DOHH2 (cell line): ENCODE measurements at regions not wholly inside any gene's neighbourhood (a gene's known extent, or its start where the extent isn't known, plus 50 kb on each side); places are given as distances from the start of the nearest gene placed in this dataset.

ENCODE experiments used
- H3F3A ChIP-seq: fragments of 200-600 bp; sonication (generic), shearing (Covaris generic); 2 replicates; pipeline ENCODE4 v1.6.0; 2016; ENCODE audit warnings: antibody characterized with exemption, mild to moderate bottlenecking; ENCODE audit not compliant: control insufficient read depth, insufficient read depth
- H3K27ac ChIP-seq: fragments of 200-600 bp; sonication (generic); 2 replicates; pipeline ENCODE4 v1.5.1; 2014; ENCODE audit warnings: low read depth, mild to moderate bottlenecking, low read length, moderate library complexity
- H3K27me3 ChIP-seq: fragments of 200-600 bp; sonication (generic); 2 replicates; pipeline ENCODE4 v1.6.1; 2014; ENCODE audit warnings: mild to moderate bottlenecking, low read length, mixed read lengths; ENCODE audit not compliant: control insufficient read depth
- H3K36me3 ChIP-seq: fragments of 200-600 bp; sonication (generic); 2 replicates; pipeline ENCODE4 v1.6.1; 2014; ENCODE audit warnings: mild to moderate bottlenecking, low read length, moderate library complexity, mixed read lengths; ENCODE audit not compliant: control insufficient read depth
- H3K4me1 ChIP-seq: fragments of 200-600 bp; sonication (generic); 2 replicates; pipeline ENCODE4 v1.6.1; 2014; ENCODE audit warnings: mild to moderate bottlenecking, low read length, mixed read lengths; ENCODE audit not compliant: control insufficient read depth
- H3K4me2 ChIP-seq: fragments of 200-600 bp; sonication (generic); 2 replicates; pipeline ENCODE4 v1.6.0; 2014; ENCODE audit warnings: mild to moderate bottlenecking, low read length, moderate library complexity
- H3K4me3 ChIP-seq: fragments of 200-600 bp; sonication (generic); 2 replicates; pipeline ENCODE4 v1.5.1; 2014; ENCODE audit warnings: mild to moderate bottlenecking, low read length, mixed read lengths
- H3K79me2 ChIP-seq: fragments of 200-600 bp; sonication (generic); 2 replicates; pipeline ENCODE4 v1.6.1; 2014; ENCODE audit warnings: mild to moderate bottlenecking, low read length, mixed read lengths; ENCODE audit not compliant: control insufficient read depth
- H3K9me2 ChIP-seq: fragments of 200-600 bp; sonication (generic); replicated peaks from 2 replicates; pipeline ENCODE4 v1.6.1; 2014; ENCODE audit warnings: mild to moderate bottlenecking, low read length, mixed read lengths; ENCODE audit not compliant: control insufficient read depth
- H3K9me3 ChIP-seq: fragments of 200-600 bp; sonication (generic); 2 replicates; pipeline ENCODE4 v1.6.1; 2014; ENCODE audit warnings: antibody characterized with exemption, low read length, mixed read lengths; ENCODE audit not compliant: control insufficient read depth, insufficient read depth
- H4K20me1 ChIP-seq: fragments of 200-600 bp; sonication (generic); 2 replicates; pipeline ENCODE4 v1.6.0; 2014; ENCODE audit warnings: low read depth, mild to moderate bottlenecking, antibody characterized with exemption, low read length, moderate library complexity; ENCODE audit not compliant: control insufficient read depth, insufficient read depth
- CTCF ChIP-seq: fragments of 200-600 bp; sonication (generic); IDR thresholded peaks from one replicate; pipeline ENCODE4 v1.5.1; 2014; ENCODE audit warnings: antibody characterized with exemption, mild to moderate bottlenecking, low read depth, low read length; ENCODE audit not compliant: poor library complexity, severe bottlenecking
- EZH2phosphoT487 ChIP-seq: fragments of 200-600 bp; sonication (generic); IDR thresholded peaks from 2 replicates; pipeline ENCODE4 v1.6.1; 2017; ENCODE audit warnings: borderline replicate concordance, mild to moderate bottlenecking, antibody characterized with exemption, low read length, moderate library complexity, mixed read lengths

- TF ChIP-seq EZH2phosphoT487: no peak
- TF ChIP-seq CTCF: no peak
- H3F3A ChIP-seq: no peaks in the 10 kb centered on the region
- no peaks in the 10 kb centered on the region for H3K9me3 ChIP-seq
- no peaks in the 10 kb centered on the region for H3K79me2 ChIP-seq
- no peak overlapping the region for H3K4me3 ChIP-seq
- H3K27ac ChIP-seq: no peak overlapping the region
- H3K9me2 ChIP-seq: no peaks in the 10 kb centered on the region
- no peaks in the 10 kb centered on the region for H3K36me3 ChIP-seq
- H3K4me1 ChIP-seq: no peaks in the 10 kb centered on the region
- H3K27me3 ChIP-seq: no peaks in the 10 kb centered on the region
- no peak overlapping the region for H3K4me2 ChIP-seq
- no peaks in the 10 kb centered on the region for H4K20me1 ChIP-seq
Observed at GRCh38 chr3:20543535-20544226, 357.7 kb upstream of the SGO1 start.

- Histone ChIP-seq H4K20me1 (no peaks in the 10 kb centered on the region), H3K4me3 (no peak overlapping the region)
- TF ChIP-seq CTCF (no peak), EZH2phosphoT487 (no peak)
Observed at GRCh38 chr3:20540066-20540465, 354.1 kb upstream of the SGO1 start.

GRCh38 chr3:20539666-20540065 is 353.7 kb upstream of the SGO1 start:
- Histone ChIP-seq H4K20me1 (no peaks in the 10 kb centered on the region), H3K36me3 (no peaks in the 10 kb centered on the region), H3F3A (no peaks in the 10 kb centered on the region), H3K27ac (no peak overlapping the region), H3K4me2 (no peak overlapping the region), H3K9me2 (no peaks in the 10 kb centered on the region), H3K4me1 (no peaks in the 10 kb centered on the region), H3K9me3 (no peaks in the 10 kb centered on the region), H3K27me3 (no peaks in the 10 kb centered on the region), H3K79me2 (no peaks in the 10 kb centered on the region), H3K4me3 (no peak overlapping the region)
- TF ChIP-seq EZH2phosphoT487 (no peak), CTCF (no peak)

More at GRCh38 chr3:20540066-20540465, 354.1 kb upstream of the SGO1 start:
- Histone ChIP-seq H3K27me3 (no peaks in the 10 kb centered on the region), H3K27ac (no peak overlapping the region), H3K36me3 (no peaks in the 10 kb centered on the region), H3K9me3 (no peaks in the 10 kb centered on the region), H3K79me2 (no peaks in the 10 kb centered on the region), H3K4me2 (no peak overlapping the region), H3F3A (no peaks in the 10 kb centered on the region), H3K9me2 (no peaks in the 10 kb centered on the region), H3K4me1 (no peaks in the 10 kb centered on the region)
